Thyroid gland (tissue), 4 donors: ENCODE measurements at regions not wholly inside any gene's neighbourhood (a gene's known extent, or its start where the extent isn't known, plus 50 kb on each side); places are given as distances from the start of the nearest gene placed in this dataset.

Experiments
- DNase-seq, 2 donors: peaks; one replicate each; pipeline ENCODE4 v3.0.0-alpha.2; 2019
- H3K27ac ChIP-seq, 3 donors: fragments of 200-600 bp; sonication (generic); 1 replicate in 2 of 3; 2 replicates in 1 of 3; pipeline ENCODE4 v1.5.1; 2016 to 2019; ENCODE audit warnings: mild to moderate bottlenecking in 1 of 3, moderate library complexity in 1 of 3
- H3K27me3 ChIP-seq: fragments of 200-600 bp; sonication (generic); one replicate; pipeline ENCODE4 v1.5.1; 2019
- H3K36me3 ChIP-seq, 2 donors: fragments of 200-600 bp; sonication (generic); one replicate each; pipeline ENCODE4 v1.5.1; 2016 to 2019
- H3K4me1 ChIP-seq, 2 donors: fragments of 200-600 bp; sonication (generic); one replicate each; pipeline ENCODE4 v1.5.1; 2017 to 2019
- H3K4me3 ChIP-seq, 3 donors: fragments of 200-600 bp; sonication (generic); replicated peaks in 1 of 3; 1 replicate in 2 of 3; 2 replicates in 1 of 3; pipeline ENCODE4 v1.5.1; 2016; ENCODE audit warnings: mild to moderate bottlenecking in 1 of 3
- H3K9me3 ChIP-seq: fragments of 200-600 bp; sonication (generic); one replicate; pipeline ENCODE4 v1.5.1; 2017
- POLR2A ChIP-seq, 2 donors: fragments of 450-650 bp; IDR thresholded peaks; one replicate each; pipeline ENCODE4 v1.6.1; 2017; ENCODE audit warnings: antibody characterized with exemption in 2 of 2, mild to moderate bottlenecking in 2 of 2, moderate library complexity in 1 of 2
- WGBS, 2 donors: methylation state at CpG; one replicate each; pipeline ENCODE4 v1.1.5; 2017; 5-methylcytosine and 5-hydroxymethylcytosine counted together
- intact Hi-C: fragments of 100-400 bp; cut with DNase I; formaldehyde crosslinking; loops from one replicate; pipeline ENCODE4 v1.15.1; 2023
- TF ChIP-seq, protein P1 (sequence below), 6 experiments: fragments of 200-600 bp in 3 of 6; fragments of 450-650 bp in 3 of 6; sonication (generic) in 3 of 6; IDR thresholded peaks; one replicate each; pipeline ENCODE4 v1.5.1; 2016 to 2019; ENCODE audit warnings: antibody characterized with exemption in 6 of 6, mild to moderate bottlenecking in 2 of 6, inconsistent platforms in 1 of 6, moderate library complexity in 1 of 6

DNA sequence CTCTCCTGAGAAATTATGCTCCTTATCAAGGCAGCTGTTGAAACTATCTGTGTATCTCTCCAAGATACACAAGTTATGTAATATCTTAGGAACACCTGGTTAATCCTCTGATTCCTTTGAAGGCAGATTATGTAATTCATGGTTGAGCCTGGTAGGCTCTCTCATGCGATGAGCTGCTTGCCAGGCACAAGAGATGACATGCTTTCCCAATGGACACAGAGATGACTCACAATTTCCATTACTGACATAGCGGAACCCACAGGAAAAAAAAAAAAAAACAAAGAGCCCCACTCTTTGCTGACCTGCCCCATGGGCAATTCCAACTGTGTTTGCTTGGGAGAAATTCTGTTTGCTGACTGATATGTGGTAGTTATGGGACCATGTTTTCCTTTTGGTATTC lies 736.4 kb upstream of the PHF14 start:
- Histone ChIP-seq H3K36me3 (no peaks in the 10 kb centered on the region), H3K27me3 (no peaks in the 10 kb centered on the region), H3K27ac (no peak overlapping the region), H3K4me1 (no peaks in the 10 kb centered on the region), H3K4me3 (no peak overlapping the region), H3K9me3 (no peaks in the 10 kb centered on the region)
- DNase-seq, result no peak
- TF ChIP-seq, protein P1, sequence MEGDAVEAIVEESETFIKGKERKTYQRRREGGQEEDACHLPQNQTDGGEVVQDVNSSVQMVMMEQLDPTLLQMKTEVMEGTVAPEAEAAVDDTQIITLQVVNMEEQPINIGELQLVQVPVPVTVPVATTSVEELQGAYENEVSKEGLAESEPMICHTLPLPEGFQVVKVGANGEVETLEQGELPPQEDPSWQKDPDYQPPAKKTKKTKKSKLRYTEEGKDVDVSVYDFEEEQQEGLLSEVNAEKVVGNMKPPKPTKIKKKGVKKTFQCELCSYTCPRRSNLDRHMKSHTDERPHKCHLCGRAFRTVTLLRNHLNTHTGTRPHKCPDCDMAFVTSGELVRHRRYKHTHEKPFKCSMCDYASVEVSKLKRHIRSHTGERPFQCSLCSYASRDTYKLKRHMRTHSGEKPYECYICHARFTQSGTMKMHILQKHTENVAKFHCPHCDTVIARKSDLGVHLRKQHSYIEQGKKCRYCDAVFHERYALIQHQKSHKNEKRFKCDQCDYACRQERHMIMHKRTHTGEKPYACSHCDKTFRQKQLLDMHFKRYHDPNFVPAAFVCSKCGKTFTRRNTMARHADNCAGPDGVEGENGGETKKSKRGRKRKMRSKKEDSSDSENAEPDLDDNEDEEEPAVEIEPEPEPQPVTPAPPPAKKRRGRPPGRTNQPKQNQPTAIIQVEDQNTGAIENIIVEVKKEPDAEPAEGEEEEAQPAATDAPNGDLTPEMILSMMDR (IDR thresholded peaks at IDR 0.05), result no peak
- no peak for TF ChIP-seq POLR2A (IDR thresholded peaks at IDR 0.05)
- 77 to 91% methylated on average over 2 of the region's 2 CpGs for WGBS, 2 donors
- intact Hi-C loops, result no loop called here

DNA sequence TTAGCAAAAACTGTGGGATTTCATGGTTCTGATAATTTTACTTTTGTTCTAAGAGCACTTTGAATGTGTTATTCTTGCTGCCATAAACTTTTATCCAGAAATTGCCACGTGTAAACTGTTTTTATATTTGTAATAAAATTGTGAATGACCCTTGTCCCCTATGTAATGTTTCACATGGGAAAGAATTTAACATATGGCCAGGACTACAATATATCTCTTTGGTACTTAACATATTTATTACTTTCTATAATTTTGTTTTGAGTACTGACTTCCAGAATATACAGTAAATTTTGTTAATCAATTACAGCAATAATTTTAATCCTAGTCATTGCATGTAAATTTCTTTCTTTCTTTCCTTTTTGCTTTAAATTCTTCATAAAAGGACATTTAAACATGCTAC lies 735.0 kb upstream of the PHF14 start:
- H3K9me3 ChIP-seq, result no peaks in the 10 kb centered on the region
- no peaks in the 10 kb centered on the region for H3K4me1 ChIP-seq
- no peak for TF ChIP-seq POLR2A (IDR thresholded peaks at IDR 0.05)
- TF ChIP-seq, protein P1 (IDR thresholded peaks at IDR 0.05), result no peak
- H3K36me3 ChIP-seq, result no peaks in the 10 kb centered on the region
- no peak overlapping the region for H3K4me3 ChIP-seq
- no peaks in the 10 kb centered on the region for H3K27me3 ChIP-seq
- 48 to 55% methylated on average over 1 of the region's 1 CpG for whole genome bisulfite sequencing, 2 donors
- intact Hi-C loops, result no loop called here
- H3K27ac ChIP-seq, result no peak overlapping the region
- no peak for DNase-seq

DNA sequence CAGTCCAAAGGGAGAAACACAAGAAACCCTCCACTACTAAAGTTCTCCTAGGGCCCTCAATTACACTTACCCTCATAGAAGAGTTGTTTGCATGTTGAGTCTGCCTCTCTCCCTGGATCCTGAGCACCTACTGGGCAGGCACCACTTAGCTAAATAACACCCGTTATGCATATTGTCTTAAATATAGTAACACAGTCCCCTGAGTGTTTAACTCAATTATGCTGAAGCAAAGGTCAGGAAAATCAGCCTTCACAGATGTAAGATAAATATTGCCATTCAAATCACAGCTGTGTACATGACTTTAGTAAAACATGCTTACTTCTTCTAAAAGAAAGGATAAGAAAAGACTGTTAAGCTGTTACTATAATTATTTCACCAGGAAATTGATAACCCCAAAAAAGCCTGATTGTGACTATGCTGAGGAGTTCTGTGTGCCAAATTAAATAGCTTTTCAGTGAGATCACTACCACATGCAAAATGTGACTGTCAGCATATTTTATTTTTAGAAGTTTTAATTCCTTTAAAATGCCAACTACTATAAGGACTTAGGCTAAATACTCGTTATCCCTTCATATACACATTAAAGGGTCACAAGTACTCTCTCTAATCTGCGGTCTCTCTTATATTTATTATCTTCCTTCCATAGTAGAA lies 733.9 kb upstream of the PHF14 start:
- intact Hi-C loops, result no loop called here
- DNase-seq, result no peak
- Histone ChIP-seq H3K9me3 (no peaks in the 10 kb centered on the region), H3K27me3 (no peaks in the 10 kb centered on the region), H3K4me3 (no peak overlapping the region), H3K27ac (no peak overlapping the region), H3K4me1 (no peaks in the 10 kb centered on the region), H3K36me3 (no peaks in the 10 kb centered on the region)
- TF ChIP-seq POLR2A (IDR thresholded peaks at IDR 0.05), result no peak
- TF ChIP-seq, protein P1 (IDR thresholded peaks at IDR 0.05), result no peak
- 54 to 58% methylated on average over 3 of the region's 3 CpGs for WGBS, 2 donors

DNA sequence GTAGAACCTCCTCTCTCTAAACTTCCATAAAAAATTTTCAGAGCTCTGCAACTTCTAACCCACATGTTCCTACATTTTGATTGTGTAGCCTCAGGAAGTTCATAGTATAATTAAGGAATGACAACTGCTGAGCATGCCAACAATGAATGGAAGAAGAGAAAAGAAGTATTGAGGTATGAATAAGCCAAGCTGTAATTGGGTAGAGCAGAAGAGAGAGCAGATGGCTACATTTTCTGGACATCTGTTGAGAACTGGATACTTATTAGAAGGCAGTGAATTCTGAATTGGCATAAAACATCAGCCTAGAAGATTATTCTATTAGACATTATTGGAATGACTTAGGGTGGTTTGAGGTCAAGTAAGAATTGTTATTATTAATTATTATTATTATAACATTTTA lies 728.3 kb upstream of the PHF14 start:
- intact Hi-C loops, result no loop called here
- DNase-seq, result no peak
- no peaks in the 10 kb centered on the region for H3K27me3 ChIP-seq
- H3K27ac ChIP-seq, result no peak overlapping the region
- no peak overlapping the region for H3K4me3 ChIP-seq
- no peaks in the 10 kb centered on the region for H3K4me1 ChIP-seq
- H3K9me3 ChIP-seq, result no peaks in the 10 kb centered on the region
- H3K36me3 ChIP-seq, result no peaks in the 10 kb centered on the region
- TF ChIP-seq POLR2A (IDR thresholded peaks at IDR 0.05), result no peak
- TF ChIP-seq, protein P1 (IDR thresholded peaks at IDR 0.05), result no peak

DNA sequence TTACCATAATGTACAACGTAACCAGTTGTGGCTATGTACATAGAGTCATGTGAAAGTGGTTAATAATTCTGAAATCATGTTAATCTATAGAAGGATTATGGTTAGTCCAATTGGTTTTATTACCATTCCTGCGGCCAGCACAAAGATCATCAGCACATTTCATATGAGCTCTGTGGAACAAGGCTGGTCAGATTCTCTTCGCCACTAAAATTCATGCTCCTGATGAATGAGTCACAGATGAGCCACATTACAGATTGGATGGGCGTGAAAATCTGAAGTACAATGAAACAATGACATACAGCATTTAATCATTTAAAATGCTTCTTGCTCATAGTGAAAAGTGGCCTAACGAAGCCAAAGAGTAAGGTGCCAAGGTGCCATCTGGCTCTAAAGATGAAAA lies 716.2 kb upstream of the PHF14 start:
- no peak for TF ChIP-seq POLR2A (IDR thresholded peaks at IDR 0.05)
- TF ChIP-seq, protein P1 (IDR thresholded peaks at IDR 0.05), result no peak
- Histone ChIP-seq H3K27me3 (no peaks in the 10 kb centered on the region), H3K36me3 (no peaks in the 10 kb centered on the region), H3K27ac (no peak overlapping the region), H3K4me1 (no peaks in the 10 kb centered on the region), H3K9me3 (no peaks in the 10 kb centered on the region), H3K4me3 (no peak overlapping the region)
- WGBS, 2 donors, result 80 to 92% methylated on average over 5 of the region's 5 CpGs
- intact Hi-C loops, result no loop called here
- DNase-seq, result no peak
